NCI-H524 treated with DMSO at 0.1 percent for 48 hours (cell line): ENCODE measurements at regions not wholly inside any gene's neighbourhood (a gene's known extent, or its start where the extent isn't known, plus 50 kb on each side); places are given as distances from the start of the nearest gene placed in this dataset.
A peak's percentile ranks its signal among the peaks of the same experiment; 100 is the strongest.

Experiments used
- DNase-seq: peaks from one replicate; lab custom pipeline; 2025; lab: John Stamatoyannopoulos, UW

DNA sequence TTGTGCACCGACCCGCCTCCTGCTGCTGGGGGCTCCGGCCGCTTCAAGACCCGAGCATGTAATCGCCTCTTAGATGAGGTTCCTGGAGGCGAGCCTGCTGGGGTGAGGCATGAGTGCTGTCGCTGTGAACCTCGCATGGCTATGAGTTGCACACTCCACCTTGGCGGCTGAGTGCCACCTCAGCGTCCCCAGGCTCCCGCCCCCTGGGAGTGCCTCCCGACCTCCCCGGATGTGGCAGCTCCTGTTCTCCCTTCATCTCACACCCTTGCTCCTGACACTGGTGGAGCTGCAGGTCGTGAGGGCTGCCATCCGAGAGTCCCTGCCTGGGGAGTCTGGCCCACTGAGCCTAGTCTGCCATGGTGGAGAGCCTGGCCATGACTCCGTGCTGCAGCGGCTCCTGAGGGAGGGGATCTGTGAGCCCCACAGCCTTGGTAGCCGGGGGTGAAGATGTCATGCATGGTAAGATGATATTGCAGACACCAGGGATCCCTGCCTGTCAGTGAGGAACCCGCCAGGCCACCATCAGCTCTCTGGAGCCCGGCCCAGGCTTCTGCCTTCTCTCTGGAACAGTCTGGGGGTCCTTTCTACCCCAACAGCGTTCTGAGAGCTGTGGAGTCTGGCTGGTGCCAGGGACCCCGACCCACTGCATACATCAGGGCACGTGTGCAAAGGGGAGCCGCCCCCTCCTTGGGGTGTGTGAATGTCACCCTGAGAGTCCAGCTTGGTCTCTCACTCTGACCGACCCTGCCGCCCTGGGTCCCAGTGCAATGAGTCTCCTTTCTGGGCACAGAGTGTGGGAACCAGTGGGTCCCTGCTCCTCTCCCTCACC, 61.6 kb upstream of the HS6ST1 start:
- DNase-seq, result no peak

DNA sequence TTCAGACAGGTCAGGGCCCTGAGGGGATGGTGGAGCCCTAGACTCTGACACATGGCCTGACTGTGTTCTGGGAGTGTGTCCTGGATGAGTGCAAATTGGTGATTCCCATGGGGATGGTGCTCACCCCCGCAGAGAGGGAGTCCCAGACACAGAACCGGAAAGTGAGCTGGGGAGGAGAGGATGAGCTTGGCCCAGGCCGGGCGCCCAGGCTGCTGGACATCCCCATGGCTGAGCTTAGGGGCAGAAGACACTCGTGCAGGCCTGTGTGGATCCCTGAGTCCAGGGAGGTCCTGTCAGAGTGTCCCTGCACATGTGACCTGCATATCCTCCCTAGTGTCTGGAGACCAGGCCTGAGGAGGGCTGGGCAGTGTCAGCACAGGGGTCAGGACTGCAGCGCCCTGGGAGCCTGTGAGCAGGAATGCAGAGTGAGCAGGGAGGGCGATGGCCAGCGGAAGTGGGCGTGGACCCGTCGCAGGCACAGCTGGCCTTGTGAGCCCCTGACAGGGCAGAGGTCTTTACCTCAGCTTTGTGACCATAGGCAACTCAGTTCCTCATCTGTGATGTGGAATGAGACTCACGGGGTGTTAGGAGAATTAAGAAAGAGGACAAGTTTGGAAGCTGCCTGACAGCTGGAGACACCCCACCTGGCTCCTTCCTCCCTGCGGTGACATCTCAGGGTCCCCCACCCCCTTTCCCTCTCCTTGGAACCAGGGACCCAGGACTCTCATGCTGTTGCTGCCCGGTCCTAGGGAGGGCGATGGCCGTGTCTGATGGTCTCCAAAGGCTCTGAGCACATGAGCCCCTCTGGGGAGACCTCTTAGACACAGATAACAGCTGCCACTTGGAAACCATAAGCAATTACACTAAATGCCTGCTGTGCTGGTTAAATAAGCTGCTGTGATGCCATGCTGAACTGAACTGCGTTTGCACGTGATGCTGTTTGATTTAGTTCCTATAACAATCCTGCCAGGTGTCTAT, 62.6 kb upstream of the HS6ST1 start:
- peak; percentile 79 for DNase-seq

DNA sequence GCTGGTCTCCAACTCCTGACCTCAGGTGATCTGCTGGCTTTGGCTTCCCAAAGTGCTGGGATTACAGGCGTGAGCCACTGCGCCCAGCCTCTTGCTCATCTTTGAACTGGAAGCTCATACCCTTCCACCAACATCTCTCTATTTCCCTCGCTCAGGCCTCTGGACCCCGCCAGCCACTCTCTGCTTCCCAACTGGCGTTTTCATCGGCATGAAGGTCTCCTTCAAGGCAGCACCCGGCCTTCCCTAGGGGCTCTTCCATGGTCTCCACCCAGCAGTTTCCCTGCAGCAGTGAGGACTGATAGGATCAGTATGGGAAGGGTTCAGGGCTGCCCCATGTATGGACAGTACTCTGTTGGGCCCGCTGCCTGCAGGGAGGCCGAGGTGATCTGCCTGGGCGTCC, 65.8 kb upstream of the HS6ST1 start:
- DNase-seq, result no peak

DNA sequence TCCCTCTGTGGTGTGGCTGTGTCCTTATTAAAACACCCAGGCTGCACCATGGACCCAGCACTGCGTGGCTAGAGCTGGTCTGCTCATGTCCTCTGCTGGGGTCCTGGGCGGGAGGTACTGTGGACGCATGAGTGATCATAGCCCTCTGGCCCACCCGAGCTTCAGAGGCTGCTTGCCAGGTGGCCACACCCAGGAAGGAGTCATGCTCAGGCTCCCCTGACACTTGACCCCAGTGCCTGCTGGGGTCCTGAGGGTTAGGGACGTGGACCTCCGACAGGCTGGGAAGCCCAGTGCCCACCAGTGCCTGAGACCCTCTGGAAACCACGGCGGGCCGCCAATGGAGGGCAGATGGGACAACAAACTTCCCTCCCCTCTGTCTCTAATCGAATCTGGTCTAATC, 66.3 kb upstream of the HS6ST1 start:
- no peak for DNase-seq

DNA sequence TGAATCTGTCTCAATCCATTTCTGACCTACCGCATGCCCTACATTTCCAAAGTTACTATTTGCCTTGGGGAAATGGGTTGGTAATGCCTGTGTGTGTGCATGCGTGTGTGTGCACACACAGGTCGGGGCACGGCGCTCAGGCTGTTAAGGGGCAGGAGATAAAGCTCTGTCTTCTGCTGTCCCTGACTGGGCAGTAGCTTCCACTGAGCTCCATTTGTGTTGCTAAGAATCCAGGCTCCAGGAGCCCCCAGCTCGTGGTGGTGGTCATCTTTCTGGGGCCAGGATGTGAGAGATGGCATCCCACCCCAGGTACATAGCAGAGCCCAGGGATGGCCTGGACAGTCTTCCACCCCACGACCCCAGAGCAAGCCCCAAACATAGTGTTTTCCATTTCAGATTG, 66.7 kb upstream of the HS6ST1 start:
- no peak for DNase-seq

DNA sequence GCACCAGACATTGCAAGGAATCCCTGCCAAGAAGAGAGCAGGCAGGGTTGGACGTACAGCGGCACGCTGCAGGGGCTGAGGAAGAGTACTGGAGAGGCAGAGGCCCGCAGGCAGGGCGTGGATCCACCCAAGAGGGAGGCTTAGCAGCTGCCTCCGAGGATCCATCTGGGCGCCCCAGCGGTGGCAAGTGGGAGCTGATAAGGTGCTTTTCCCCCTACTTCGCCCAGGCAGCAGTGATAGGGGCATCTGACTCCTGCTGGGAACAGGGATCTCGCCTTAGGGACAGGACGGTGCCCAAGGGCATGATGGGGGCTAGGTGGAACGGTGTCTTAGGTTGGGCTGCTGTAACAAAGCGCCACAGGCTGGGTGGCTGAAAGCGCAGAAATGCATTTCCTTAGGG, 67.4 kb upstream of the HS6ST1 start:
- no peak for DNase-seq

DNA sequence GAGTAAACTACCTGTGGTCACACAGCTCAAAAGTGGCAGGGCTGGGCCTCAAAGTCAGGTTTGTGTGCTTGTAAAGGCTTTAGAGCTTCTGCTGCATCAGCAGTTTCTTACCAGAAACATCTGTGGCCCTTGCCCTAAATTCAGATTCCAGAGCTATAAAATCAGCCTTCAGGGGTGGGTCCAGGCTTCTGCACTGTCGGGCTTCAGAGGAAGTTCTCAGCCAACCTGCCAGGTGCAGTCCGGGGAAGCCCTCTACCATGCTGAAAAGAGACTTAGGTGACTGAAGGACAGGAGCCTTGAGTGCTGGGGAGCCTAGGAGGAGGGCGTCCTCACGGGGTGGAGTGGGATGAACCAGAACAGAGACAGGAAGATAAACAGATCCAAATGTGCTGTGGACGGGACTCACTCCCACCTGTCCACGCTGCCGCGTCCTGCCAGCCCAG, 69.9 kb upstream of the HS6ST1 start:
- DNase-seq, result no peak

DNA sequence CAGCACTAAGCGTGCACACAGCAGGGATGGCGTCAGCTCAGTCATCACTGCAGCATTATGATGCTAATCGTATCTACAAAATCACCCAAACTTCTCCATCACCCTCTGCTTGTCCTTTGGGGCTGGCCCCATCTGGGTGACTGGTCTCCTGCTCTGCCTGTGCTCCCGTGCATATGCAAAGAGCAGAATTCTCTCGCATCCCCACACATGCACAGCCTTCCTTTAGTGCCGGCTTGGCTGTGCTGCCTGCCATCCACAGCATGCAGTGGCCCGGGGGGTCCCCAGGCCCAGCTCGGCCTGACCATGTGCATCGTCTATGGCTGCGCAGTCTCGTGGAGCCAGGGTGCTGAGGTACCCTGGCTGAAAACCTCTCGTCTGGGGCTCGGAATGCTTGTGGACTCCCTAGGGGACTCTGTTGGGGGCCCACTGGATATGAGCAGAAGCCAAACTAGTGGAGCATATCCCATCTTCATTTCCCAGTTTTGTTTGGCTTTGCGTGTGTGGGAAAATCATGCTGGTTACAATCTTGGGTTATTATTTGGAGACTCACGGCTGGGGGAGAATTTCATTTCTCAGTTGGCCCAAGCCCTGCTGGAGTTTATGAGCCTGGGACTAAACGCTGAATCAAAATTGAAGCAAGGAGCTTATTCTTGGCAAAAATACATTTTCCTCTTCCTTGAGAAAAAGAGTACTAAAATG, 70.9 kb upstream of the HS6ST1 start:
- DNase-seq, result no peak

DNA sequence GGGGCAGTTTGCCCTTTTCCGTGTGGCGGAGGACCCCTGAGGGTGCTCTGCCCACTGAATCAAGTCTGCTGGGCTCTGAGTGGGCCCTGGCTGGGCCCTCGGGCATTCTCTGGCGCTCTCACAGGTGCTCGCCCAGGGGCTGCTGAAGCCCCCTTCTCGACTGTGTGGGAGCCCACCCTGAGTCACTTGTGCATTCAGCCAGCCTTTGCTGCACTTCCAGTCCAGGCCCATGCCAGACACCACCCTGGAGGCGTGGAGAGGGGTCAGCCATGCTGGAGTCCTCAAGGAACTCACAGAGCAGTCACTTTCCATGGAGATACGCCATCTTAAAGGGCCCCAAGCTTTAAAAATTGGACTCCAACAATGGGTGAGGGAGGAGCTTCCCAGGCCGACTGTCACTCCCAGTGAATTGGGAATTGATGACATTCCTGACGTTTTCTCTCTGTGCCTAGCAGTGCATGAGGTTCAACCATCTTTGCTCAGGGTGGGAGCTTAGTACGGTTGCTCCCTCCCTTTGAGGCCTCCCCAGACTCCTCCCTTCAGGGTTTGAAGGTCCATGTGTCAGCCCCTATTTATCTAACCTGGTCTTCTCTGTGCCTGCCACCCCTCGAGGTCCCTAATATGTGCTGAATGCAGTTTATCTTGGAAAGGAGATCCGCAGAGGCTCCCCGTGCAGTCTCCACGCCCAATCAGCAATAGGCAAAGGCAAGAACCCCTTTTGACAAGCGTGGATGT, 71.8 kb upstream of the HS6ST1 start:
- no peak for DNase-seq

DNA sequence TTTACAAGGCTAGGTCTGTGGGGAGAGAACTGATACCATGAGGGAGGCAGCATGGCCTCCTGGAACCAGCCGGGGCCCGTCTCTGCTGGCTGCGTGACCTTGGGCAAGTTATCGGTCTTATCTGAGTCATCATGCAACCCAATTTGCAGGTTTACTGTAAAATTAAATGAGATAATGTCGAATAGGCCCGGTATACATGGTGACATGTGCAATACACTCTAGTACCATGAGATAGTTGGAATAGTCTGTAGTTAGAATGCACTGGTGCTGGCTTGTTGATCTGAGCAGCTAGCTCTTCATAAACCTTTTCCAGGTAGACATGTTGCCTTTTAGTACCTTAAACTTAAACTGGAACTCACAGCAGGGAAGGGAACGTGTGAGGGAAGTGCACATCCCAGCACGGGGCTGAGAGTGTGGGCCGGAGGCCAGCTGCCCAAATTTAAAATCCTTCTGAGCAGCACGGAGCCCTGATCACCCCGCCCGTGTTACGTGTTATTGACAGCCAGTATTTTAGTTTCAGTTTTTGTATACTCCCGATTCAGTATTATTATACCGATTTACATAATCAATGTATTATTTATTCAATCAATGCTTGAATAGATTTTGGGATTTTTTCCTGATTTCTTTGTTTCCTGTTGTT, 72.4 kb upstream of the HS6ST1 start:
- no peak for DNase-seq

DNA sequence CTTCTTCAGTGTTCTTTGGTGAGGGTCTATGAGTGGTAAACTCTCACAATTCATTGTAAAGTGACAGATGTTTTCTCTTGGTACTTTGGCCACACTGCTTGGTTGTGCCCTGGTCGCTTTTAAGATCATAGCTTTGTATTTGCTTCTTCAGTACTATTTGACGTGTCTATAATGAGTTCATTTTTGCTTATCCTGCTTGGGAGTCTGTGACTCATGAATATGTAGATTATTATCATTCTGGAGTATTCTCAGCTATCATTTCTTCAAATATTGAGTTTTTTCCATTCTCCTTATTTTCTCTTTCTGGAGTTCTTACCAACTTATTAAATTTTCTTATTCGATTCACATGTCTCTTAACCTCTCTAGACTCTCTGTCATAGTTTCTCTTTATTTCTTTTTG, 73.0 kb upstream of the HS6ST1 start:
- DNase-seq, result no peak

DNA sequence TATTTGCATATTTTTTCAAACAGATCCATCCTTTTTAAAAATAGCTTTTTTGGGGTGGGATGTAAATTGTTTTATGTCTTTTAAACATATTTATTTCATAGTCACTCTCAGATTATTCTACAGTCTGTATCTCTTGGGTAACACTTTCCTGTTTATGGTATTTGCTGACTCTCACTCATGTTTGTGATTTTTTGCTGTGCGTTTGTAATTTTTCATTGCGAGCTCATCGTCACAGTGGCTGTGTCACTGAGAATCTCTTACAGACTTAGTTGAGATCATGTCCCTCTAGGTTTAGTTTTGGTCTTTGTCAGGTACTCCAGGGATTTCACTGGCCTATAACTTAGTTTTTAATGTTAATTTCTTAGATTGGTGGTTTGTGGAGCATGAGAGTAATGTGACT, 73.5 kb upstream of the HS6ST1 start:
- no peak for DNase-seq

DNA sequence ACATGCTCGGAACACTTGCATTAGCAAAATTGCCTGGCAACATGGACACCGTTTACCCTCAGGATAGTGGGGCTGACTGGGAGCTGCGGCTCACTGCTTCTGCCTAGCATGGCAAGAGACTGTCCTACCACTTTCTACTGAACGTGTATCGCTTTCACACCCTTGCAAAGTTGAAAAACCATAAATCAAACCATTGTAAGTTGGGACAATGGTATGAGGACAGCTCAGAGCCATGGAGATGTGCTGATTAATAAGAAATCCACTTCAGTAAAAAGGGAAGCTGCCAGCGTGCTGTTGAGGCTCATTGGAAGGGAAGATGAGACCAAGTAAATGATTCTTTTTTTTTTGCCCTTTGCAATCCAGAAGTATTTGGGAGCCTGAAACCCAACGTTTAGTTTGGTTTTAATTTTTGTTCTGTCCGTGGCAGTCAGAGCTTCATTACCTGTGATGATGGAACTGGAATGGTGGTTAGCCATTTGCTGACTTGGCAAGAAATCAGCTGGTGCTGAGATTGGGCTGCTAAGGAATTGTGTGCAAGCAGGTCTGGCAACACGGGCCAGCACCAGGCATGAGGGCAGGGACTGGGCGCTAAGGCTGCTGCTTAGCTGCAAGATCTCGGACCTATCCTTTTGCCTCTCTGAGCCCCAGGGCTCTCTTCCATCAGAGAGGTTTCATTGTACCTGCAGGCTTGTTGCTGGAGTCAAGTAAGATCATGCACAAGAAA, 75.5 kb upstream of the HS6ST1 start:
- DNase-seq, result no peak

DNA sequence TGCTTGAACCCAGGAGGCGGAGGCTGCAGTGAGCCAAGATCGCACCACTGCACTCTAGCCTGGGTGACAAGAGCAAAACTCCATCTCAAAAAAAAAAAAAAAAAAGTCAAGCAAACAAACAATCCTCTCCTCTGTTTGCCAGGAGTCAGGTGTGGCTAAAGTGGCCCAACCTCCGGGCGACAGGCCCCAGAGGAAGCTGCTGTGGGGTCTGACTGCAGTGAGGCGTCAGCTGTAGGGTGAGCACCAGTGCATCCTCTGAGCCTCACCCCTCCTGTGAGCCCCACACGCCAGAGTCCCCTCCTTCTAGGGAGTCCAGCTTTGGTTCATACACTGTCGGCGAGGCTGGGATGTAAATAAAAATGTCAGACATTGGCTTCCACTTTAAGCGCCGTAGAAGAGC, 76.5 kb upstream of the HS6ST1 start:
- DNase-seq, result no peak

DNA sequence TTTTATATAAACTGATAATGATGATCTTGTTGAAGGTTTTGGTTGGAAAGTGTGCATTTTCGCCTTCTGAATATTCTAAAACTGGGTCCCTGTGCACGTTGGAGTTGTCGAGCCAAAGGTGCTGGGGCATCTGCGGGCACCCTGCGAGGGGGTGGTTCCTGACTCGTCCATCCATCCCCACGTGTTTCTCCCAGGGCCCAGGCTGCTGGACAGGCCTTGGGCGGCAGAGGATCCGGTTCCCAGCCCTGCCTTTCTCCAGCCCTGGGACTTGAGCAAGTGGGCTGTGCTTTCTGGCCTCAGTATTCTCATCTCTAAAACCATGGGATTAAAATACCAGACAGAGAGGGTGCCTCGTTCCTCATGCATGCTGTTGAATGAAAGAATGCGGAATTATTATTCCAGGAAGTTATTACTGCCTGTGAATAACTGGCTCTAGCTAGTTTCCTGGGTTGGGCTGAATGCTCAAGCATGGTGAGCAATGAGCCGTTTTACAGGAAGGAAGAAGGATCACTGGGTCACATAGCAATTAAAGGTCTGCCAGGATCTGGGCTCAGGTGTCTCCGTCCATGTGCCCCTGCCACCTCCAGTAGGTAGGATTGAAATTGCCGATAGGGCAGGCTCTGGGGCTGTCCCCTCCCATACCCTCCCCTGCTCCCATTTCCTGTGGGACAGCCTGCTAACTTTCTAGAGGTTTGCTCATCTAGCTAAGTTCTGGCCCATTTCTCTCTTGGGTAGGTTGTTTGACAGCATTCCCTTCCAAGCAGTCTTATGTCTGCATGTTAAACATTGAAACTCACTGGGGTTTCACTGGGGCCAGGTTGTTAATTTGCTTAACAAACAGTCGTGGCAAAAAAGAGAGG, 77.2 kb upstream of the HS6ST1 start:
- DNase-seq, result no peak

DNA sequence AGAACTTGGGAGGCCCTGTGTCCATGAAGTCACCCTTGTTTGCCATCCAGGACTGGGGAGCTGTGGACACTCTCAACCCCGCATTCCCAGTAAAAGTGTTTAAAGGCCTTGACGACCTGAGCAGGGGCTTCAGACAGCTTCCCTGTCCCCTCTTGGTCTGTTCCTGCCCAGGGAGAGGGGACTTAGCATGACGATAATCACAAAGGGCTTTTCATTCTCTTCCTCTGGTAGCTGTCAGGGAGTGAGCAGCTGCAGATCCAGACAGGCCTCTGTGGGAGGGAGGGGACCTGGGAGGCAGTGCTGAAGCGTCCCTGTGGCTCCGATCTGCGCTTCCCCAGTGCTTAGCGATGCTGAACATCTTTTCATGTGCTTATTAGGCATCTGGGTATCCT, 77.8 kb upstream of the HS6ST1 start:
- DNase-seq, result peak; percentile 38

DNA sequence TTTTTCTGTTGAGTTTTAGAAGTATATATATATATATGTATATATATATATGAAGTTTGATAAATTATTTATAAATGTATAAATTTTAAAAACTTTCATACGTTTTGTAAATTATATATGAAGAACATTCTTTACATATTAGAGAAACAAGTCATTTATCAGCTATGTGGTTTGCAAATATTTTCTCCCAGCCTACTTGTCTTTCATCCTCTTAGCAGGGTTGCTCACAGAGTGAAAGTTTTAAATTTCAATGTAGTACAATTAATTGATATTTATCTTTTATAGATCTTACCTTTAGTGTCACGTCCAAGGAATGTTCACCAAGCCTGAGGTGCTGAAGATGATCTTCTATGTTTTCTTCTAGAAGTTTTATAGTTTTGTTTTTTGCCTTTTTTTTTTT, 78.3 kb upstream of the HS6ST1 start:
- DNase-seq, result no peak

DNA sequence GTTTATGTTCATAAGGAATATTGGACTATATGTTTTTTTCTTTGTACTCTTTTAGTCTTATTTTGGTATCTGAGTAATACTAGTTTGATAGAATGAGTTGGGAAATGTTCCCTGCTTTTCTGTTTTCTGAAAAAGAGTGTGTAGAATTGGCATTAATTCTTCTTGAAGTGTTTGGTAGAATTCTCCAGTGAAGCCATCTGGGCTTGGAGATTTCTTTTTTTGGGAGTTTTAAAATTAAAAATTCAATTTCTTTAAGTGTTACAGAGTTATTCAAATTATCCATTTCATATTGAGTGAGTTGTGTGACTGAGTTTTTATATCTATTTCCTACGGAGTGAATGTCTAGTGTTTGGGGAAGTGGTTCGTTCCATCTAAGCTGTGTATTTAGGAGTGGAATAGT, 80.6 kb upstream of the HS6ST1 start:
- DNase-seq, result no peak

DNA sequence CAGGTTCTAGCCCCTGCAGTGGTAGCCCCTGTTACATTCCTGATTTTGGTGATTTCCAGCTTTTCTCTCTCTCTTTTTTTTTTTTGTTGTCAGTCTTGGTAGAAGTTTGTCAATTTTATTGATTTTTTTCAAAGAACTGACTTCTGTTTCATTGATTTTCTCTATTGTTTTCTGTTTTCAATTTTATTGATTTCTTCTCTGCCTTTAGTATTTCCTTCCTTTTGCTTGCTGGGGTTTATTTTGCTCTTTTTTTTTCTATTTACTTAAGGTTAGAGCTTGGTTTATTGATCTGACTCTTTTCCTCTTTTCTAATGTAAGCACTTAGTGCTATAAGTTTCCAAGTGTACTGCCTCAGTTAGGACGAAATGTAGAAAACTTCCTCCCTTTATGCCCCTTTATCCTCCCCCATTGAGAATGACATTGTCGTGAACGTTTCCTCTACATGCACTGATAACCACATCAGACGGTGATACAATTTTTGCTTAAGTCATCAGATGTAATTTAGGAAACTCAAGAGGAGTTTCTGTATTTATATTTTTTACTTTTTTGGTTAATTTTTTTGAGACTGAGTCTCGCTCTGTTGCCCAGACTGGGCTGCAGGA, 81.1 kb upstream of the HS6ST1 start:
- DNase-seq, result no peak
